ENCODE measurements at regions not wholly inside any gene's neighbourhood (a gene's known extent, or its start where the extent isn't known, plus 50 kb on each side); places are given as distances from the start of the nearest gene placed in this dataset.

DNA sequence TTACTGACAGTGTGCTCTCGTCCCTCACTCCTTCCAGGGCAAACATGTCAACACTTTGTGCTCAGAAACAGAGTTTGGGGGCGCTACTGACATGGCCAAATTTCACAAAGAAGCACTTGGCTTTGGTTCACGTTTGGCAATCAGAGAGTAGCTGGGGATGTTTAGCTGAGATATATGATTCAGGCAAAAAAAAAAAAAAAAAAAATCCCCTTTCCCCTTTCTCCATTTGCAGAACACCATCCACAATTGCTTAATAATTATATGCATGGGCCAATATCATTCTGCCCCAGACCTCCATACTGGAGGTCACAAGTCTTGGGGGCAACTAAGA, 128.4 kb upstream of the ADGRF1 start:
- Histone ChIP-seq H3K4me1 (no peaks in the 10 kb centered on the region), H3K36me3 (no peaks in the 10 kb centered on the region), H3K27me3 (no peaks in the 10 kb centered on the region), H3K9me3 (no peaks in the 10 kb centered on the region), H3K27ac (no peak overlapping the region), H3K4me3 (no peak overlapping the region)
- TF ChIP-seq EP300 (IDR thresholded peaks at IDR 0.05; ENCODE audit: low read depth) (no peak), POLR2A (IDR thresholded peaks at IDR 0.05) (no peak), POLR2AphosphoS5 (IDR thresholded peaks at IDR 0.05) (no peak)
- TF ChIP-seq, protein P1, sequence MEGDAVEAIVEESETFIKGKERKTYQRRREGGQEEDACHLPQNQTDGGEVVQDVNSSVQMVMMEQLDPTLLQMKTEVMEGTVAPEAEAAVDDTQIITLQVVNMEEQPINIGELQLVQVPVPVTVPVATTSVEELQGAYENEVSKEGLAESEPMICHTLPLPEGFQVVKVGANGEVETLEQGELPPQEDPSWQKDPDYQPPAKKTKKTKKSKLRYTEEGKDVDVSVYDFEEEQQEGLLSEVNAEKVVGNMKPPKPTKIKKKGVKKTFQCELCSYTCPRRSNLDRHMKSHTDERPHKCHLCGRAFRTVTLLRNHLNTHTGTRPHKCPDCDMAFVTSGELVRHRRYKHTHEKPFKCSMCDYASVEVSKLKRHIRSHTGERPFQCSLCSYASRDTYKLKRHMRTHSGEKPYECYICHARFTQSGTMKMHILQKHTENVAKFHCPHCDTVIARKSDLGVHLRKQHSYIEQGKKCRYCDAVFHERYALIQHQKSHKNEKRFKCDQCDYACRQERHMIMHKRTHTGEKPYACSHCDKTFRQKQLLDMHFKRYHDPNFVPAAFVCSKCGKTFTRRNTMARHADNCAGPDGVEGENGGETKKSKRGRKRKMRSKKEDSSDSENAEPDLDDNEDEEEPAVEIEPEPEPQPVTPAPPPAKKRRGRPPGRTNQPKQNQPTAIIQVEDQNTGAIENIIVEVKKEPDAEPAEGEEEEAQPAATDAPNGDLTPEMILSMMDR (IDR thresholded peaks at IDR 0.05): no peak
- in situ Hi-C loops (cut with MboI; ENCODE audit: low pct_ligation_motif_present in 1 of 4, low pct_unique_long_range_greater_than_20kb in 1 of 4, low sequenced_read_pairs in 3 of 4) (no loop called here), intact Hi-C loops (cut with DNase I; ENCODE audit: low total_unique reads) (no loop called here)
- 60 to 74% methylated on average over 2 to 3 of the region's 3 CpGs for WGBS, 2 donors (ENCODE audit: low coverage in 1 of 2)
- no peak for DNase-seq

DNA sequence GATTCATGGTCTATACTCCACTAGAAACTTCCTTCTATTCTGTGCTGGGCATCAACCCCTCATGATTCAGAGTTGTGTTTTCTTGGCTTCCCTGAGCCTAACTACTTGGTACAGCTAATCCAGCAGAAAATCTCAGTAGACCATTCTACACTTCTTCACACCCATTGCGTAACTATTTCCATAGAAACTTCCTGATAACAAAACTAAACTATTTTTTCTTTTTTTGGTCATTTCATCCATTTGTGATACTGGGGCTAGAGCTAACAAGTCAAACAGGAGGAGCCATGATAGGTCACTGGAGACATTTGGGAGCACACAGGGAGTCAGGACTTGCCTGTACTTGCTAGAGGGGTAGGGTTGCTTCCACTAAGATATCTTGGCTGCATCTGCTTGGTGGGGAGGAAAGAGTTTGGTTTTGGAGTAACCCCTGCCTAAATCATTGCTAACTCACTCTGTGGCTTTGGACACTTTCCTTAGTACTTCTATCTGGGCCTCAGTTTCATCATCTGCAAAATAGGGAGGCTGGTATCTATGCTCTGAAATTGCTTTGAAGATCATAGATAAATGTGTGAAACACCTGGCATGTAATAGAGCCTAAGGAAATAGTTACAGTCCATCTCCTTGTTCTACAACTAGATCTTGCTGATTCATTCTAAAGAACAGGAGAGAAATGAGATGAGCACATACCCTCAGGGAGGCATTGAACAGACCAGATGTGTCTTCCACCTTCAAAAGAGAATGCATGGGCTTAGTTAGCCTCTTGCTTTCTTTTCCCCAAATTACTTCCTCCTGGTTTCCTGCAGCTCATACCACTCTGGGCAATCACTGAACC, 127.9 kb upstream of the ADGRF1 start:
- DNase-seq: no peak
- Histone ChIP-seq H3K36me3 (no peaks in the 10 kb centered on the region), H3K4me3 (no peak overlapping the region), H3K27ac (peak overlapping the region in 1 of 4 donors; percentile 29), H3K9me3 (no peaks in the 10 kb centered on the region), H3K27me3 (no peaks in the 10 kb centered on the region), H3K4me1 (no peaks in the 10 kb centered on the region)
- WGBS, 2 donors (ENCODE audit: low coverage in 1 of 2): 85 to 91% methylated on average over 1 of the region's 1 CpG
- intact Hi-C loops (cut with DNase I; ENCODE audit: low total_unique reads) (no loop called here), in situ Hi-C loops (cut with MboI; ENCODE audit: low pct_ligation_motif_present in 1 of 4, low pct_unique_long_range_greater_than_20kb in 1 of 4, low sequenced_read_pairs in 3 of 4) (no loop called here)
- no peak for TF ChIP-seq POLR2A (IDR thresholded peaks at IDR 0.05)

GRCh38 chr6:47168180-47168579, 126.0 kb upstream of the ADGRF1 start:
- Histone ChIP-seq H3K4me1 (peaks cover 0 to under 1% (median 0%) of the 10 kb centered on the region in 4 donors), H3K4me3 (no peak overlapping the region), H3K27me3 (no peaks in the 10 kb centered on the region), H3K27ac (no peak overlapping the region), H3K36me3 (no peaks in the 10 kb centered on the region), H3K9me3 (no peaks in the 10 kb centered on the region)
- TF ChIP-seq, protein P1 (IDR thresholded peaks at IDR 0.05): no peak
- no peak for TF ChIP-seq EP300 (IDR thresholded peaks at IDR 0.05; ENCODE audit: low read depth)
- TF ChIP-seq POLR2A (IDR thresholded peaks at IDR 0.05): no peak
- TF ChIP-seq POLR2AphosphoS5 (IDR thresholded peaks at IDR 0.05): no peak
- 81% methylated on average over 2 of the region's 2 CpGs; no CpG with 5 or more reads in 1 of the 2 donors for WGBS, 2 donors (ENCODE audit: low coverage in 1 of 2)
- peak; percentile 18 for DNase-seq
- in situ Hi-C loops (cut with MboI; ENCODE audit: low pct_ligation_motif_present in 1 of 4, low pct_unique_long_range_greater_than_20kb in 1 of 4, low sequenced_read_pairs in 3 of 4) (no loop called here), intact Hi-C loops (cut with DNase I; ENCODE audit: low total_unique reads) (no loop called here)

DNA sequence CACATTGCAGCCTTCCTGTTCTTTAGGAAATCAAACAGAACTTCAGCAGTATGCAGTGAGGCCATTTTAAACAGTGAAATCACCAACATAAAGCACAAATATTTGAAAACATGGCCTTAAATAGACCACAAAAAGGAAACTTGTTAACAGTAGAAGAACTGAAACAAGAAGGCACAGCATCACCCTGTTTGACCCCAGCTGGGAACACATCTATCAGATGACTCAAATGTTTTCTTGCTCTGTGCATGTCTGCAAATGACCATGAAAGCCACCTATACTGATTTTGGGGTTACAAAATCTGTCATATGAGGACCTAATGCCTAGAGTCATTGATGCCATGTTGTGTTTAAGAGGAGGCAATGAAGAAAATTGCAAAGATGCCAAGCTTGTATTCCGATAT, 123.8 kb upstream of the ADGRF1 start:
- no peak for DNase-seq
- Histone ChIP-seq H3K27ac (no peak overlapping the region), H3K36me3 (no peaks in the 10 kb centered on the region), H3K9me3 (no peaks in the 10 kb centered on the region), H3K4me1 (peaks cover 0 to 16% (median 5%) of the 10 kb centered on the region in 4 donors), H3K4me3 (no peak overlapping the region), H3K27me3 (no peaks in the 10 kb centered on the region)
- 84 to 100% methylated on average over 1 of the region's 1 CpG for WGBS, 2 donors (ENCODE audit: low coverage in 1 of 2)
- in situ Hi-C loops (cut with MboI; ENCODE audit: low pct_ligation_motif_present in 1 of 4, low pct_unique_long_range_greater_than_20kb in 1 of 4, low sequenced_read_pairs in 3 of 4) (no loop called here), intact Hi-C loops (cut with DNase I; ENCODE audit: low total_unique reads) (no loop called here)
- TF ChIP-seq, protein P1 (IDR thresholded peaks at IDR 0.05): no peak
- TF ChIP-seq POLR2AphosphoS5 (IDR thresholded peaks at IDR 0.05) (no peak), EP300 (IDR thresholded peaks at IDR 0.05; ENCODE audit: low read depth) (no peak), POLR2A (IDR thresholded peaks at IDR 0.05) (no peak)

GRCh38 chr6:47164877-47165276, 122.7 kb upstream of the ADGRF1 start:
- no peak overlapping the region for H3K27ac ChIP-seq
- H3K9me3 ChIP-seq: no peaks in the 10 kb centered on the region
- in situ Hi-C loops (cut with MboI; ENCODE audit: low pct_ligation_motif_present in 1 of 4, low pct_unique_long_range_greater_than_20kb in 1 of 4, low sequenced_read_pairs in 3 of 4) (no loop called here), intact Hi-C loops (cut with DNase I; ENCODE audit: low total_unique reads) (no loop called here)
- TF ChIP-seq EP300 (IDR thresholded peaks at IDR 0.05; ENCODE audit: low read depth): no peak
- TF ChIP-seq, protein P1 (IDR thresholded peaks at IDR 0.05): no peak
- TF ChIP-seq POLR2A (IDR thresholded peaks at IDR 0.05): no peak
- no peak for TF ChIP-seq POLR2AphosphoS5 (IDR thresholded peaks at IDR 0.05)
- H3K36me3 ChIP-seq: no peaks in the 10 kb centered on the region
- no peak for DNase-seq
- no peak overlapping the region for H3K4me3 ChIP-seq
- no peaks in the 10 kb centered on the region for H3K27me3 ChIP-seq
- peaks cover 0 to 20% (median 8%) of the 10 kb centered on the region in 4 donors for H3K4me1 ChIP-seq
